Endothelial cell of umbilical vein (primary cell): ENCODE measurements at regions not wholly inside any gene's neighbourhood (a gene's known extent, or its start where the extent isn't known, plus 50 kb on each side); places are given as distances from the start of the nearest gene placed in this dataset.

Experiments
- BruUV-seq: library from RNA; stranded (reverse); fragments of 400-500 nt; replicated peaks from 2 replicates; lab custom pipeline; 2021; lab: Mats Ljungman, UMichigan
- CTCF ChIA-PET: fragments of 300-600, 350-600 bp; sonication (Branson Sonifier 250); formaldehyde crosslinking; loops from one replicate; lab custom pipeline; 2021; ENCODE audit warnings: antibody characterized with exemption, inconsistent platforms; lab: Charles Lee
- POLR2A ChIA-PET: fragments of 300-600, 350-600 bp; sonication (Branson Sonifier 250); formaldehyde crosslinking; loops from one replicate; lab custom pipeline; 2021; ENCODE audit warnings: antibody characterized with exemption, inconsistent platforms; lab: Charles Lee
- DNase-seq: peaks from one replicate; pipeline ENCODE4 v3.0.0-alpha.2; 2011; ENCODE audit warnings: low read depth, low spot score
- FAIRE-seq: peaks from 2 replicates; lab custom pipeline; 2011; peaks lifted over from hg19 to GRCh38; lab: Jason Lieb, UNC
- H2AFZ ChIP-seq: 2 replicates; pipeline ENCODE4 v1.6.0; 2012; ENCODE audit warnings: low read depth, low read length, control low read depth, inconsistent platforms
- H3K27ac ChIP-seq: 2 replicates; pipeline ENCODE4 v1.5.1; 2011; ENCODE audit warnings: low read depth, mild to moderate bottlenecking, control low read depth, low read length, moderate library complexity; ENCODE audit not compliant: insufficient read depth
- H3K27me3 ChIP-seq, 2 experiments: 2 replicates each; pipeline versions ENCODE4 v1.6.0 to v1.6.1; 2011; ENCODE audit warnings: low read length in 2 of 2, mixed read lengths in 1 of 2; ENCODE audit not compliant: control insufficient read depth in 2 of 2, insufficient read depth in 2 of 2
- H3K36me3 ChIP-seq, 2 experiments: 2 replicates in 1 of 2; 3 replicates in 1 of 2; pipeline ENCODE4 v1.5.1; 2011; ENCODE audit warnings: low read length in 2 of 2, mild to moderate bottlenecking in 1 of 2, moderate library complexity in 1 of 2; ENCODE audit not compliant: control insufficient read depth in 2 of 2, insufficient read depth in 2 of 2; ENCODE audit errors: extremely low read depth in 1 of 2
- H3K4me1 ChIP-seq: 3 replicates; pipeline ENCODE4 v1.5.1; 2011; ENCODE audit warnings: mild to moderate bottlenecking, low read length; ENCODE audit not compliant: control insufficient read depth, insufficient read depth; ENCODE audit errors: extremely low read depth
- H3K4me2 ChIP-seq: 2 replicates; pipeline ENCODE4 v1.6.1; 2011; ENCODE audit warnings: low read length, control low read depth, mixed read lengths; ENCODE audit not compliant: insufficient read depth
- H3K4me3 ChIP-seq, 3 experiments: fragments of 200-600 bp in 1 of 3; sonication (generic), shearing (Covaris generic) in 1 of 3; replicated peaks in 1 of 3; 2 replicates each; pipeline ENCODE4 v1.5.1; 2011 to 2016; ENCODE audit warnings: control low read depth in 3 of 3, low read length in 3 of 3, mild to moderate bottlenecking in 2 of 3, inconsistent platforms in 1 of 3, low read depth in 1 of 3, moderate library complexity in 1 of 3; ENCODE audit not compliant: insufficient read depth in 1 of 3
- H3K79me2 ChIP-seq: 2 replicates; pipeline ENCODE4 v1.6.0; 2012; ENCODE audit warnings: low read length, inconsistent platforms; ENCODE audit not compliant: control insufficient read depth, insufficient read depth
- H3K9ac ChIP-seq: replicated peaks from 2 replicates; pipeline ENCODE3; 2011; ENCODE audit warnings: low read length, control low read depth; ENCODE audit not compliant: insufficient read depth; ENCODE audit errors: extremely low read depth
- H3K9me1 ChIP-seq: replicated peaks from 3 replicates; pipeline ENCODE4 v1.6.0; 2011; ENCODE audit warnings: mild to moderate bottlenecking, low read length; ENCODE audit not compliant: control insufficient read depth, insufficient read depth; ENCODE audit errors: extremely low read depth
- H3K9me3 ChIP-seq: replicated peaks from 2 replicates; pipeline ENCODE4 v1.5.1; 2012; ENCODE audit warnings: low read length, inconsistent platforms; ENCODE audit not compliant: control insufficient read depth, insufficient read depth
- H4K20me1 ChIP-seq: replicated peaks from 2 replicates; pipeline ENCODE3; 2011; ENCODE audit warnings: mild to moderate bottlenecking, low read length; ENCODE audit not compliant: control insufficient read depth, insufficient read depth; ENCODE audit errors: extremely low read depth
- EZH2 ChIP-seq: IDR thresholded peaks from 2 replicates; pipeline ENCODE4 v1.6.1; 2012; ENCODE audit warnings: borderline replicate concordance, low read depth, mild to moderate bottlenecking, moderate library complexity, low read length, inconsistent platforms; ENCODE audit not compliant: severe bottlenecking
- FOS ChIP-seq: IDR thresholded peaks from 2 replicates; pipeline ENCODE4 v1.6.1; 2011; ENCODE audit warnings: mild to moderate bottlenecking, low read length, moderate library complexity, borderline replicate concordance; ENCODE audit not compliant: insufficient read depth
- GATA2 ChIP-seq: IDR thresholded peaks from 2 replicates; pipeline ENCODE4 v1.7.0; 2011; ENCODE audit warnings: low read depth, mild to moderate bottlenecking, moderate library complexity, mixed read lengths, low read length; ENCODE audit not compliant: insufficient read length, insufficient read depth
- JUN ChIP-seq: IDR thresholded peaks from 2 replicates; pipeline ENCODE4 v1.6.1; 2011; ENCODE audit warnings: borderline replicate concordance, low read depth; ENCODE audit not compliant: insufficient read length, insufficient read depth
- MYC ChIP-seq: IDR thresholded peaks from one replicate; pipeline ENCODE4 v1.6.1; 2011; ENCODE audit warnings: mild to moderate bottlenecking, low read depth, low read length
- POLR2A ChIP-seq: IDR thresholded peaks from 2 replicates; pipeline ENCODE4 v1.6.1; 2012; ENCODE audit warnings: low read depth, mild to moderate bottlenecking, control low read depth, low read length
- POLR2AphosphoS5 ChIP-seq: IDR thresholded peaks from 2 replicates; pipeline ENCODE4 v1.6.1; 2012; ENCODE audit warnings: low read depth, mild to moderate bottlenecking, control low read depth, low read length, moderate library complexity; ENCODE audit not compliant: insufficient read depth
- dilution Hi-C: fragments of 300-500 bp; cut with MboI; formaldehyde crosslinking; loops from one replicate; pipeline ENCODE4 v1.15.0; 2019; ENCODE audit warnings: low sequenced_read_pairs; ENCODE audit not compliant: extremely low pct_ligation_motif_present
- intact Hi-C: fragments of 100-400 bp; cut with micrococcal nuclease; formaldehyde crosslinking; loops from one replicate; pipeline ENCODE4 v1.10.0; 2022
- TF ChIP-seq, protein P1 (sequence below): IDR thresholded peaks from 2 replicates; pipeline ENCODE4 v1.6.1; 2011; ENCODE audit not compliant: insufficient read depth, insufficient read length
- TF ChIP-seq, protein P2 (sequence below), 2 donors: IDR thresholded peaks; 1 replicate in 1 of 2; 2 replicates in 1 of 2; pipeline ENCODE4 v1.5.1; 2011; ENCODE audit warnings: low read length in 2 of 2, mild to moderate bottlenecking in 2 of 2, moderate library complexity in 2 of 2, control low read depth in 1 of 2, inconsistent platforms in 1 of 2, low read depth in 1 of 2; ENCODE audit not compliant: insufficient read depth in 1 of 2; ENCODE audit errors: extremely low read depth in 1 of 2

DNA sequence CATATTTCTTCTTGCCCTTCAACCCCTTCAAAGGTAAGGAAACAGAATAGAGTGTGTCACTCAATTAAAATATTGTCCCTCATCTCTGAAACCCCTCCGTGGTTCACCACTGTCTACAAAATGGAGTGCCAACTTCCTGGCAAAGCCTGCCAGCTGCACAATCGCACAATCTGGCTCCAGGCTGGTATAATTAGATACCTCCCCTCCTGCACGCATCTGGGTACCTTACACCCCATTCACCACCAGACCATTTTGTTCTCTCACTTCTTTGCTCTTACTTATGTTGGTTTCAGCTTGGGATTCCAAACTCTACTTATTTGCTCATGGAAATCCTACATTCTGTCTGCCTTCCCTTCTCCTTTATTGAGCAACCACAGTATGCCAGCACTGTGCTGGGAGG, 314.9 kb downstream of the NUAK1 start:
- Histone ChIP-seq H3K9me3 (no peaks in the 10 kb centered on the region), H2AFZ (no peak overlapping the region), H3K36me3 (no peaks in the 10 kb centered on the region), H3K27me3 (peaks cover 10 to 14% of the 10 kb centered on the region in 2 experiments), H3K4me1 (no peaks in the 10 kb centered on the region), H3K4me2 (no peak overlapping the region), H3K4me3 (no peak overlapping the region), H3K79me2 (no peaks in the 10 kb centered on the region), H4K20me1 (no peaks in the 10 kb centered on the region), H3K9ac (no peak overlapping the region), H3K27ac (no peak overlapping the region), H3K9me1 (no peaks in the 10 kb centered on the region)
- DNase-seq = no peak
- dilution Hi-C loops (no loop called here), intact Hi-C loops (no loop called here)
- no peak for TF ChIP-seq GATA2
- no peak for TF ChIP-seq POLR2A
- TF ChIP-seq JUN = no peak
- TF ChIP-seq, protein P1, sequence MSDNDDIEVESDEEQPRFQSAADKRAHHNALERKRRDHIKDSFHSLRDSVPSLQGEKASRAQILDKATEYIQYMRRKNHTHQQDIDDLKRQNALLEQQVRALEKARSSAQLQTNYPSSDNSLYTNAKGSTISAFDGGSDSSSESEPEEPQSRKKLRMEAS = no peak
- TF ChIP-seq POLR2AphosphoS5 = no peak
- TF ChIP-seq EZH2 = no peak
- TF ChIP-seq, protein P2, sequence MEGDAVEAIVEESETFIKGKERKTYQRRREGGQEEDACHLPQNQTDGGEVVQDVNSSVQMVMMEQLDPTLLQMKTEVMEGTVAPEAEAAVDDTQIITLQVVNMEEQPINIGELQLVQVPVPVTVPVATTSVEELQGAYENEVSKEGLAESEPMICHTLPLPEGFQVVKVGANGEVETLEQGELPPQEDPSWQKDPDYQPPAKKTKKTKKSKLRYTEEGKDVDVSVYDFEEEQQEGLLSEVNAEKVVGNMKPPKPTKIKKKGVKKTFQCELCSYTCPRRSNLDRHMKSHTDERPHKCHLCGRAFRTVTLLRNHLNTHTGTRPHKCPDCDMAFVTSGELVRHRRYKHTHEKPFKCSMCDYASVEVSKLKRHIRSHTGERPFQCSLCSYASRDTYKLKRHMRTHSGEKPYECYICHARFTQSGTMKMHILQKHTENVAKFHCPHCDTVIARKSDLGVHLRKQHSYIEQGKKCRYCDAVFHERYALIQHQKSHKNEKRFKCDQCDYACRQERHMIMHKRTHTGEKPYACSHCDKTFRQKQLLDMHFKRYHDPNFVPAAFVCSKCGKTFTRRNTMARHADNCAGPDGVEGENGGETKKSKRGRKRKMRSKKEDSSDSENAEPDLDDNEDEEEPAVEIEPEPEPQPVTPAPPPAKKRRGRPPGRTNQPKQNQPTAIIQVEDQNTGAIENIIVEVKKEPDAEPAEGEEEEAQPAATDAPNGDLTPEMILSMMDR (IDR thresholded peaks at IDR 0.05; ENCODE audit: extremely low read depth in 1 of 2, insufficient read depth in 1 of 2, low read depth in 1 of 2, low read length in 2 of 2) = no peak
- no peak for TF ChIP-seq FOS
- TF ChIP-seq MYC = no peak
- no peak for FAIRE-seq
- ChIA-PET POLR2A (no interaction called here), CTCF (interaction anchor here (1.0 kb wide), 1 partner anchor 12 kb away, joined by 3 read pairs; no protein-coding TSS in a partner anchor)
- no TSS peak for BruUV-seq
